ENCODE measurements at regions not wholly inside any gene's neighbourhood (a gene's known extent, or its start where the extent isn't known, plus 50 kb on each side); places are given as distances from the start of the nearest gene placed in this dataset.
A peak's percentile ranks its signal among the peaks of the same experiment; 100 is the strongest.

DNA sequence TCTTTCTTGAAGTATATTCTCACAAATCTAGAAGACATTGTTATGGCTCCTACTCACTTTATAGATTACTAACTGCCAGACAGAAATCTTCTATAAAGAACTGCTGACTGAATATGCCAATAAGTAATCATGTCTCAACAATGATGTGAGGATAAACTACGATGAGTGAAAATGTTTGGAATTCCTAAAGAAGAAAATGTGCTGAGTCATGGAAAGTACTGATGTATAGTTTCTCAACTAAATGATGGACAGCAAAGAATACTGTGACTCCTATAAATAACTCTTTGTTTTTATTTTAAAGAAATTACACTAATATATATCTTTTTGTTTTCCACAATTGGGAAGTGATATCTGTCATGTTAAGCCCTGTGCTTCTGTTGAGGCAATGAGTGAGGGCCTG is 232.9 kb downstream of the LNPK start:
- no peak overlapping the region for H3K27ac ChIP-seq (ENCODE audit: low read depth, low read length)
- H3K9ac ChIP-seq (replicated peaks in 1 of 4; ENCODE audit: extremely low read depth in 1 of 4, low read depth in 3 of 4, low read length in 3 of 4): no peak overlapping the region
- no peak overlapping the region for H3K4me3 ChIP-seq (ENCODE audit: extremely low read depth in 1 of 4, insufficient read depth in 2 of 4, low read depth in 3 of 4, low read length in 4 of 4)
- TF ChIP-seq BACH1 (IDR thresholded peaks at IDR 0.05; ENCODE audit: low read length): peak; percentile 96
- TF ChIP-seq MAFK (IDR thresholded peaks at IDR 0.05; ENCODE audit: low read depth, low read length): peak; percentile 96
- TF ChIP-seq BRCA1 (IDR thresholded peaks at IDR 0.05; ENCODE audit: low read depth, low read length): no peak
- no peak overlapping the region for H2BK120ac ChIP-seq (replicated peaks; ENCODE audit: low read depth, low read length)
- no peak overlapping the region for H2BK15ac ChIP-seq (ENCODE audit: low read length)
- POLR2A ChIA-PET (ENCODE audit: partially characterized antibody): no interaction called here
- no peaks in the 10 kb centered on the region for H3K79me2 ChIP-seq (ENCODE audit: control insufficient read depth in 1 of 2, insufficient read depth in 2 of 2, low read length in 2 of 2)
- H3K4me2 ChIP-seq (ENCODE audit: insufficient read depth in 1 of 2, low read depth in 2 of 2, low read length in 2 of 2): no peak overlapping the region
- no peaks in the 10 kb centered on the region for H3K79me1 ChIP-seq (ENCODE audit: low read depth, low read length)
- H3K18ac ChIP-seq (ENCODE audit: extremely low read depth, low read length): no peak overlapping the region
- no peaks in the 10 kb centered on the region for H4K20me1 ChIP-seq (replicated peaks in 1 of 2; ENCODE audit: control insufficient read depth in 1 of 2, insufficient read depth in 2 of 2, low read length in 2 of 2)
- no peak overlapping the region for H2BK12ac ChIP-seq (ENCODE audit: low read depth, low read length)
- no peak overlapping the region for H2BK5ac ChIP-seq (ENCODE audit: low read depth, low read length)
- H2AK5ac ChIP-seq (ENCODE audit: low read depth, low read length): no peak overlapping the region
- CTCF ChIA-PET (ENCODE audit: partially characterized antibody): no interaction called here
- no peak overlapping the region for H2AFZ ChIP-seq (ENCODE audit: low read length)
- WGBS, 2 experiments (ENCODE audit: extremely low coverage in 1 of 2, insufficient coverage in 1 of 2, insufficient read length in 1 of 2, insufficient replicate concordance in 2 of 2, low coverage in 1 of 2, low lambda C conversion rate in 2 of 2, missing lambda C conversion rate in 1 of 2): 89% methylated on average over 1 of the region's 1 CpG; no CpG with 5 or more reads in 1 of the 2 experiments
- no peak overlapping the region for H3K23ac ChIP-seq (ENCODE audit: insufficient read length)
- H4K91ac ChIP-seq (replicated peaks; ENCODE audit: insufficient read length, low read length): no peak overlapping the region
- H3K36me3 ChIP-seq (ENCODE audit: control insufficient read depth in 2 of 4, insufficient read depth in 4 of 4, low read length in 3 of 4): no peaks in the 10 kb centered on the region
- H2BK20ac ChIP-seq (ENCODE audit: low read length): no peak overlapping the region
- H3K14ac ChIP-seq (ENCODE audit: insufficient read length): no peak overlapping the region
- FAIRE-seq (no peak), DNase-seq (ENCODE audit: low read depth in 1 of 2, low spot score in 2 of 2) (no peak)
- no peak overlapping the region for H4K8ac ChIP-seq (ENCODE audit: extremely low read depth, insufficient read depth, low read length)
- H3K4me1 ChIP-seq (replicated peaks in 1 of 4; ENCODE audit: control insufficient read depth in 3 of 4, insufficient read depth in 4 of 4, low read length in 3 of 4): no peaks in the 10 kb centered on the region
- no peaks in the 10 kb centered on the region for H3K9me3 ChIP-seq (ENCODE audit: insufficient read depth in 2 of 2, low read depth in 1 of 2, low read length in 1 of 2)
- no peak overlapping the region for H4K5ac ChIP-seq (ENCODE audit: insufficient read length, low read depth, low read length)
- H3K4ac ChIP-seq (replicated peaks; ENCODE audit: insufficient read length, low read depth, low read length): no peak overlapping the region
- no peak overlapping the region for H3K56ac ChIP-seq (replicated peaks; ENCODE audit: insufficient read length, low read depth, low read length)
- H3K23me2 ChIP-seq (ENCODE audit: low read depth, low read length): no peaks in the 10 kb centered on the region
- H3K27me3 ChIP-seq (replicated peaks in 1 of 4; ENCODE audit: control insufficient read depth in 3 of 4, extremely low read depth in 1 of 4, insufficient read depth in 3 of 4, low read length in 3 of 4): no peaks in the 10 kb centered on the region

Measured in H1 (cell line).